ENCODE measurements at regions not wholly inside any gene's neighbourhood (a gene's known extent, or its start where the extent isn't known, plus 50 kb on each side); places are given as distances from the start of the nearest gene placed in this dataset.

DNA sequence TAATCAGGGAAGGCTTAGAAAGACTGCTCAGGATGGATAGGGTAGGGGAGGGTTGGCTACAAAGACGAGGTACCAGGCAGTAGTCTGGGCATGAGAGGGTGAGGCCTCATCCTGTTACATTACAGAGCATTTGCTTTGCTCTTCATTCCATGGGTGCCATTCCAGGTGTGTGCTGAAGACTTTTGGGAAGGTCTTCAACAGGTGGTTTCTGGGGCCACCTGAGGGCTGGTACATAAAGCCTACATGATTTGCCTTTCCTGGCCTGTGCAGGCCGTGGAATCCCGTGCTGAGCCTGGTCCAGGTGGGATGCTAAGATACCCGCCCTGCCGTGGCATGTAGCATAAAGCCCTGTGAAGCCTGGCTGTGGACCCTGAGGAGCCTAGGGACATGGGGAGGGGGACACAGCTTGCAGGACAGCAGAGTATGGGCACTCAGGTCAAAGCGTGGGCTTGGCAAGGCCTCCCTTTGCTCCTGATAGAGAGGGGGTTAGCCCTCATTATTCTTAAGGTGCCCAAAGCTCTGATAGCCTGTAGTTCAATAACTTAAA, 55.6 kb upstream of the ZNF536 start:
- TF ChIP-seq, protein P1, sequence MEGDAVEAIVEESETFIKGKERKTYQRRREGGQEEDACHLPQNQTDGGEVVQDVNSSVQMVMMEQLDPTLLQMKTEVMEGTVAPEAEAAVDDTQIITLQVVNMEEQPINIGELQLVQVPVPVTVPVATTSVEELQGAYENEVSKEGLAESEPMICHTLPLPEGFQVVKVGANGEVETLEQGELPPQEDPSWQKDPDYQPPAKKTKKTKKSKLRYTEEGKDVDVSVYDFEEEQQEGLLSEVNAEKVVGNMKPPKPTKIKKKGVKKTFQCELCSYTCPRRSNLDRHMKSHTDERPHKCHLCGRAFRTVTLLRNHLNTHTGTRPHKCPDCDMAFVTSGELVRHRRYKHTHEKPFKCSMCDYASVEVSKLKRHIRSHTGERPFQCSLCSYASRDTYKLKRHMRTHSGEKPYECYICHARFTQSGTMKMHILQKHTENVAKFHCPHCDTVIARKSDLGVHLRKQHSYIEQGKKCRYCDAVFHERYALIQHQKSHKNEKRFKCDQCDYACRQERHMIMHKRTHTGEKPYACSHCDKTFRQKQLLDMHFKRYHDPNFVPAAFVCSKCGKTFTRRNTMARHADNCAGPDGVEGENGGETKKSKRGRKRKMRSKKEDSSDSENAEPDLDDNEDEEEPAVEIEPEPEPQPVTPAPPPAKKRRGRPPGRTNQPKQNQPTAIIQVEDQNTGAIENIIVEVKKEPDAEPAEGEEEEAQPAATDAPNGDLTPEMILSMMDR (IDR thresholded peaks at IDR 0.05) = no peak
- no peak for ATAC-seq (ENCODE audit: low FRiP score)
- DNase-seq (ENCODE audit: low spot score) = no peak

DNA sequence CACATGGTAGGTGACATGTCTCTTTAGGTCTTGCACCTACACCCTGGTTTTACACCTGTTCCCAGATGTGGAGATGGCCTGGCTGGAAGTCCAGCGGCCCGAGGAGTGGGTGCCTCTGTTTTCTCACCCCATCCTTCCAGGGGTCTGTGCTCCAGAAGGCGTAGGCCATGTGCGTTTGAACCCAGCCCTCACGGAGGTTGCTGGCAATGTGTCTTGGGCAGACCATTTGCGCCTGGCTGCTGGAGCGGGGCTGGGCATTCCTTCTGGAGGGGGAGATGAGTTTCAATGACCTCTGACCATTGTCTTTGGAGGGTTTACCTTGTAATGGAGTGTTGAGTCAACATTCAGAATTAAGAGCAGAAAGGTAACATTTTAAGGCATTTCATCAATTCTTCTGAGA, 54.8 kb upstream of the ZNF536 start:
- no peak for DNase-seq (ENCODE audit: low spot score)
- TF ChIP-seq, protein P1 (IDR thresholded peaks at IDR 0.05) = no peak
- ATAC-seq (ENCODE audit: low FRiP score) = no peak

DNA sequence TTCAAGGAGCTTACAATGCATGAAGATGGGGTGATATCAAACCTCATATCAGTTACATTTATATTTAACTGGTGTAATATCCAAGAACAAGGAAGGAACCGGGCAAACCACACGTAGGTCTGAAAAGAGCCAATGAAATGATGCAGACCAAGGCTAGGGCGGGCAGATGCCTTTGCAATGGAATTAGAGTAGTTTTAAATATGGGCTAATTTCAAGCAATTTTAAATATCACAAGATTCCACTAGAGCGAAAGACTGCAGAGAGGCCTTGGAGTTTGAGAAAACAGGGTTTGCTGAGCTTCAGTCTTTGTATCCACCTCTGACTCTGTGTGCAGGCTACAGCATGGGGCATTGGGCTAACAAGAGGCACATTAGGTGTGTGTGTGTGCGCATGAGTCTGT, 53.9 kb upstream of the ZNF536 start:
- ATAC-seq (ENCODE audit: low FRiP score) (no peak), DNase-seq (ENCODE audit: low spot score) (no peak)
- TF ChIP-seq, protein P1 (IDR thresholded peaks at IDR 0.05) = no peak

DNA sequence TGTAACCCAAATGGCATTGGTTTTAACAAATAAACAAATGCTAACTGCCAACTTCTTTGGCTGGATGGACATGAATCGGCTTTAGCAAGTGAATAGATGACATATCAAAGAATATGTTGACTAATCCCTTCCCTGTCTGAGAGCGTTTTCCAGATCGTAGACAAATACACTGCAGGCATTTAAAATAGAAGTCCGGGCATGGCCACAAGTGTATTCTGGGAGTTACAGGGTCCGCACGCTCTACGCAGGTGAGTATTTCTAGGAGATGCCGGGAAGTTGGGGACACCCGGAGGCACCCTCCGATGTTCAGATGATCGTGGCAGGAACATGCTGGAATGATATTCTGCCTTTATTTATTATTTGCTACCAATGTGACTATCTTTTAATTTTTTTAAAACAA, 53.2 kb upstream of the ZNF536 start:
- TF ChIP-seq, protein P1 (IDR thresholded peaks at IDR 0.05) = no peak
- no peak for DNase-seq (ENCODE audit: low spot score)
- ATAC-seq (ENCODE audit: low FRiP score) = no peak

DNA sequence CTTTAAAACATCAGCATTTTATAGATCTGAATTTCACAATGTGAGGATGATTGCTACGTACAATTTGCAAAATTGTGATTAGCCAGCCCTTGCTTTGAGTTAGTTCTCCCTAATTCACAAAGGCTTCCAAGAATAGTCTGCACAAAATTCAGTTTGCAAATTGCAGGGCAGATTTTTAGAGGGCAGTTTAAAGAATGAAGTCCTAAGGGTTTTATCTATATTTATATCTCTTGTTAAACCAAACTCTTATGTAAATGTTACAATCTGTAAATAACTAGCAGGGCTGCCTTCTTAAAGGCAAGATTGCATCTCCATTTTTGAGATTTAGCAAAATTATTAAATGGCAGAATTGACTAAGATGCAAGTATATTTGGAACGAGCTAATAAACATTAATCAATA, 52.8 kb upstream of the ZNF536 start:
- DNase-seq (ENCODE audit: low spot score) = no peak
- ATAC-seq (ENCODE audit: low FRiP score) = no peak
- TF ChIP-seq, protein P1 (IDR thresholded peaks at IDR 0.05) = no peak

DNA sequence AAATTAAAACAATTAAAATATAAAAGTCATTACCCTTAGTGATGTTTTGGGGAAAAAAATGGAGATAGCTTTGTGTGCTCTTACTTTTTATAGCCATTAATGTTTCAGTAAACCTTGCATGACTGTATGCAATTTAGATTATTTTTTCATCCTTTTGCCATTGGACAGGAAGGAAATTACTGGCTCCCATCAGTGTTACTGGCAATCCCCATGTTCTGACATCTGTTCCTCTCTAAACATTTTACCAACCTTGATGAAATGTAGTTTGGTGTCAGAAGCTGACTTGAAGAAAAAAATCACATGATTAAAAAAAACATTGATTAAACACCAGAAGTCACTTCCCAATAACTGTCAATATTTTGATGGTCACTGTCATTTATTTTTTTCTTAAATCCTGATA, 52.3 kb upstream of the ZNF536 start:
- DNase-seq (ENCODE audit: low spot score) (no peak), ATAC-seq (ENCODE audit: low FRiP score) (no peak)
- TF ChIP-seq, protein P1 (IDR thresholded peaks at IDR 0.05) = no peak

DNA sequence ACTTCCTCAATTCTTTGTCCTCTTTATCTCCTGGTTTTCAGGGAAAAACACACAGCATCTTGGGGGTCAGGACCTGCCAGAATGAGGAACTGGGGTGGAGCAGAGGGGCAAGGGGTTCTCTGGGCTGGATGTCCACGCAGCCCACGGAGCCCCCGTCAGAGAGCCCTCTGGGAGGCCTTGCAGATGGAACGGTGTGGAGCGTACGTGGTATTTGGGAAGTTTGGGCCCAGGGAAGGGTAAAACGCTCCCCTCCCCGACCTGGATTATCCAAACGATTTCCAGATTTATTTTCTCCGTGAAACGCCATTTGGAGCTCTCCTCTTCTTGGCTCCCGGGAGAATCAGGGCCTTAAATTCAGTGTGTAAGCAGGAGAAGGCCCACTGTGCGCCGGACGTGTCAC, 51.7 kb upstream of the ZNF536 start:
- no peak for ATAC-seq (ENCODE audit: low FRiP score)
- TF ChIP-seq, protein P1 (IDR thresholded peaks at IDR 0.05) = no peak
- no peak for DNase-seq (ENCODE audit: low spot score)

All from omental fat pad (tissue), 3 donors.